Muscle of back (tissue), 3 donors: ENCODE measurements at regions not wholly inside any gene's neighbourhood (a gene's known extent, or its start where the extent isn't known, plus 50 kb on each side); places are given as distances from the start of the nearest gene placed in this dataset.
A peak's percentile ranks its signal among the peaks of the same experiment; 100 is the strongest.

Experiments used
- DNase-seq, 3 donors: peaks; one replicate each; pipeline versions ENCODE4 v3.0.0 to v3.0.0-alpha.2; 2013

DNA sequence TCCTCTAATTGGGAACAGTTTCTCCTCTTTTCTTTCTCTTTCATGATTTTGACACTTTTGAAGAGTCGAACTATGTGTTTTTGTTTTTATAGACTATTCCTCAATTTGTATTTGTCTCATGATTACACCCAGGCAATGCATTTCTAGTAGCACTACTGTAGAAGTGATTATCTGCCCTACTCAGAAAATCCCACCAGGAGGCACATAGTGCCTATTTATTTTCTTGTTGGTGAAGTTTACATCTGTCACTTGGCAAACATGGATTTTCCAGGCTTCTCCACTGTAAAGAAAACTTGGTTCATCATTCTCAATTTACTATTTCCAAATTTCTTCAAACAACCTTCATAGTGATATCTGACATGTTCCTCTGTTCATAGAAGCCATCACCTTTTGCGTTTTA lies 893.9 kb downstream of the CCSER2 start:
- DNase-seq = peak in 2 of 3 donors; percentile 9 to 25

DNA sequence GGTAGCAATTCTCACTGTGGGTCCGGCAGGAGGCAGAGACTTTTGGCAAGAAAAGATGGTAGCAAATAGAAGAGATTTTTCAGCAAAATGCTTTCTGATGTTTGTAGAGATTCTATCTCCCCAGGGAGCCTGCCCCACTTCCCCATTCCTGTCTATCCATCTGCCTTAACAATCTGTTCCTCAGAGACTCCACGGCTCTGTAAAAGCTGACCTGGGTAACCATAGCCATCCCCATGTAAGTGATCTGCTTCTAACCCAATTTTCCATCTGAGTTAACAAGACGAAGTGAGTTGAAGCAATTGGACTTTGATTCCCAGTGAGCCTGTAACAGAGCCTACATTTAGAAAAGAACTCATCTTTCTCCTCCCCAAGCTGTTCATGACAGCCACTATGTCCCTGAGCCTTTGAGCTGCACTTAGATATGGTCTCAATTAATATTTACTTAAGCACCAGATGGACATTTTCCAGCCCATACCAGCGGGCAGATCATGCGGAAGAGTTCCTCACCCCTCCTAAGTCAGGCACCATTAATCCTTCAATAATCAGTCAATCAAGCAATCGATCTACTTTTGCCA lies 896.1 kb downstream of the CCSER2 start:
- no peak for DNase-seq

DNA sequence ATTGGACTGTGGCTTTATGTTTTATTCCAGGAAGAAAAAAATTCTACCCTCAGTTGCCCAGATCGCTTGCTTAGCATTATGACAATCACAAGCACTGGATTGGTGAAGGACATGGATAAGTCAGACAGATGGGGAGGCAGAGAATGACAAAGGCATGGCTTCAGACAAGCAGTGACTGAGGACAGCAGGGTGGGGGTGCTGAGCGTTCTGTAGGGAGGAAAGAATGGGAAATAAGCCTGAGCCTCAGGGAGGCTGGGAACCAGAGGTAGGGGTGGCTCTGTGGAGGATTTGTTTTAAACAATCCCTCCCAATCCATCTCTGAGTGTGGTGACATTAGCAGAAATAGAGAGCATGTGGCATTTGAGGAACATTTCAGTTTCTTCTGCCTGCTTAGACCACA lies 896.9 kb downstream of the CCSER2 start:
- no peak for DNase-seq

DNA sequence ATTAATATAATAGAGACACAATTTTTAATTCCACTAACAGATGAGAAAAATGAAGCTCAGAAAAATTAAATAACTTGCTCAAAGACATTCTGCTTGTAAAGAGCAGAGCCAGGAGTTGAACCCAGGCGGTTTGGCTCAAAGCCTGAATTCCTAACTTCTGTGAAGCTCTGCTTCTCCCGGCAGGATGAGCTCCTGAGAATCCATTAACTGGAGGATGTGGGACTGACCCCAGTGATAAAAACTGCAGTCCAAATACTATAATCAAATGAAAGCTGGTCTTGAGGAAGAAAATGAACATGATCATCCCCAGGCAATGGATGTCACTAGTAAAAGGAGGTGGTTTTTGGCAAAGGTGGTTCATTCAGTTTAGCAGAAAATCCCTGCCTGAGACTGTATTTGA lies 898.2 kb downstream of the CCSER2 start:
- DNase-seq = no peak

DNA sequence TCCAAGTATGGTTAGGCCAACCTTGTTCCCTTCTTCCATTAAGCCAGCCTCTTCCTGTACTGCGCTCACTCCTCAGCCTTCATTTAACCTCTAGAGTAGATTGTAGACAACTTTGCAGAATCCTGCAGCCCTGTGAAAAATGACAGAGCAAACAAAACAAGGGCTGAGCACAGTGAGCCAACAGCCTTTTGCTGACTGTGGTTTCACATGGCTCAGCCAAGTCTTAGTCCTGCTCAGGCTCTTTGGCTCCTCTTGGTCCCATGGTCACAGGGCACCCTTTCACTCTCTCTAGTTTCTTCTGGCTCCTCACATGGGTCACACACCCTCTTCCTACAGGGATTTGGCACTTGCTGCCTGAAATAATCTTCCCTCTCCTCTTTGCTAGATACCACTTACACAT lies 900.3 kb downstream of the CCSER2 start:
- DNase-seq = no peak

DNA sequence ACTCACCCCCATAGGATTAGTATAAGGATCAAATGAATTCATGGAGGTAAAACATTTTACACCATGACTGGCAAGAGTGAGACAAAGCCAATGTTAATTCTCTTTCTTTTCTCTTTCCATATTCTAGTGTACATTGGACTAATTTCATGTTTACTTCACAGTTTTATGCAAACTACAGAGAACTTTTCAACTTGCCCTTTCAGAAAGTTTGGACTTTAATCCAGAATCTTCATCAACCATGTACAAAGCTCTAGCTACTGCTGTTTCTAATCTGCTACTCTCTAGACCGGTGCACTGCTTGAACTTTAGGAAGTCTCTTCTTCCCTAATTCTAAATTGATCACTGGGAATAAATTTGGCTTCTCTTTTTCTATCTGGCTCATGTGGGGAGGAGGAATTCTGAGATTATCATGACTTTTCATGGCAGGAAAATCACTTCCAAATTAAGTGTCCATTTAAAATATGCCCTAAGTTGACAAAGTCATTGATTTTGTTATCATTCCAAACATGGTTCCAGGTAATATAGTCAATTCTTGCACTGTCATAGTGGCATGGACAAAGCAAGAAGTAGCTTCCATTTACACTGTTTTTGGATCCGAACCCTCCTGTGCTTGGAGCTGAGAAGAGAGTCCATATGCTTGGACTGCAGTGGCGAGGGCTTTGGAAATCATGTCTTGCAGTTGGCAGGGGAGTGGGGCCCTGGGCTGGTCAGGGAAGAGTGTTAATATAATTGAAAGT lies 903.3 kb downstream of the CCSER2 start:
- no peak for DNase-seq

DNA sequence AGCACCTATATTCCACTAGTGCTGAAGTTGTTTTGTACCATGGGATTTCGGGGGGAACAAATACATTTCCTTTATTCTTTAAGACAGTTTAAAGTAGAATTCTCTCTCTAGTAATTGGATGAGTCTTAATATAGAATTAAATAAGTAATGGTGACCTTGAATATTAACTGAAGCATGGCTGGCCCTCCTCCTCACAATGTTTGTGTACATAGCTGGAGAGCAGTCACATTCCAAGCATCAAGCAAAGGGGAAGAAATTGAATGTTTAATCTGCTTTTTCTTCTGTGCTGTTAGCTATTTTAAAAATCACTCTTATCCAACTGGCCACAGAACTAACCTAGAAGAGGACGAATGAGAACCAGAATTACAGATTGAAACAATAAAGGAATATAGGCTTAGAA lies 906.9 kb downstream of the CCSER2 start:
- no peak for DNase-seq

DNA sequence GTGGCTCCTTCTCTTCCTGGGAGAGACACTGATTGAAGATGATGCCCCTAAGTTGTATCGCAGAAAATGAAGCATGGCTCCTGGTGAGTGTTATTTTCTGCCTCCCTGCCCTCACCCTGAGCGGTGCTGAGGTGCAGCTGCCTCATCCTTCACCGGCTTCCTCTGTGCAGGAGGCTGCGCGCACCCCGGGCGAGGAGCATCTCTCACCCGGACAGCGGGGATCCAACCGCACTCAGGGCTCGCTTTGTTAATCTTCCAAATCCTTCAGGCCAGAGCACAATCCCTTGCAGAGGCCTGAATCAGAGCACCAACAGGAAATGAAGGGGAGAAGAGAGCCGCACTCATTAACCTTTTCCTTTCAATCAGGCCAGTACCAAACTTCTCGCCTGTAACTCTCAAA lies 910.3 kb downstream of the CCSER2 start:
- DNase-seq = no peak

DNA sequence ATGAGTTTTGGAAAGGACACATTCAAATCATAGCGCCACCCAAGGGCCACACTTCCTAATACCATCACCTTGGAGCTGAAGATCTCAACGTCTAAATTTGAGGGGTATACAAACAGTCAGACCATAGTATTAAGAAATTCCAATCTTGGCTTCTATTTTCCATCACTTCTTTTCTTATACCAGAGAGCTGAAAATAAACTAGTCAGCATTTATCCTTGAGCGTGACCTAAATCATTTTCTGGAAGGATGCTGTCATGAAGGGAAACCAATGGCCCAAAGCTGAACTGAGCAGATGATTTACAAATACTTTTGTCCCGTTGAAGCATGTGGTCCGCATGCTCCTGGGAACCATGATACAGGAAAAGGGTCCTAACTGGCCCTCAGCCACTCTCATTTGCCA lies 921.9 kb downstream of the CCSER2 start:
- DNase-seq = no peak

DNA sequence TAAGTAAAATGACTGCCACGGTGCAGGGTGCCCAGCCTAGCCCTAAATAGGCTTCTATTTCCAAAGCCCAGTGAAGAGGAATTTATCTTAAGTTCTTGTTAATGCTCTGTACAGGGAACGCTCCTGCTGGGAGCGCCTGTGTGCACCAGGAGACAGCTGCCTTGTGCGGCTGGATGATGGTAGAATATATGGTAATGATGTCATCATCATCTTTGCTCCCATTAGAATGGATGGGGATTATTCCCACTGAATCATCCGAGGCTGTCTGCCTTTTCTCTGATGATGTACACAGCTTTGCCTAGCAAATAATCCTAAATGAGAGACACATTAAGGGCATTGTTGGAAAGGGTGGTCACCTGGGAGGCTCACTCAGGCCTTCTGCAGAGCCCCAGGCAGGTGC lies 928.1 kb downstream of the CCSER2 start:
- no peak for DNase-seq

DNA sequence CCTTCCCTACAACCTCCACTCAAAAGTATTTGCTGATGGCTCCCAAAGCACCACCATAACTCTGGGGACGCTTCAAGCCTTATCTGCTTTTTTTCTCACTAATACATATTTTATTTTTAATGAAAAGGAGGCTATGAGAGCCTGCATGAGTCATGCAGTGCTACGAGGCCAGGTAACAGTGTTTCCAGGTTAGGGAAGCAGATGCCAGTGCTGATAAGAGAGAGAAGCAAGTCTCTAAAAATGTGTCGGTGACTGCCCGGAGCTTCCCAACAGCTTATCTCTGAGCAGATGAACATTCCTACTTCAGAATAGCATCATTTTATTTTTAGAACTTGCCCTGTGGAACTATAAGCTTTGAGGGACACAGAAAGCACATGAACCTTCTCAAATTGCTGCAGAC lies 931.5 kb downstream of the CCSER2 start:
- no peak for DNase-seq

DNA sequence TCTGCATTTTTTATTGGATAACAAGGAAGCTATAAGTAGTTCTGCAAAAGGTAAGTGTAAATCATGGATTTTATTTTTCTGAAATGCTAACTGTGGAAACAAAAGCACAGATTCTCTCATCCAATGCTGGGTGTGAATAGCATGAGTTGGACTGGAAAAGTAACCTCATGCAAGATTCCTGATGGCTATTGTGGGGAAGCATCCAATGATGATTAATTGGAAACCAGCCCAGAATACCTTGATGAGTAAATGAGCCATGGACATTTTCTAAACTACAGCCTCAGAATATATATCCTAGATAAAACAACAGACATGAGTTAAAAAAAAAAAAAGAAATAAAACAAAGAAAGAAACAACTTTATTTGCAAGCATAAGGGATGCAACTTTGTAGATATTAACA lies 934.6 kb downstream of the CCSER2 start:
- DNase-seq = no peak

DNA sequence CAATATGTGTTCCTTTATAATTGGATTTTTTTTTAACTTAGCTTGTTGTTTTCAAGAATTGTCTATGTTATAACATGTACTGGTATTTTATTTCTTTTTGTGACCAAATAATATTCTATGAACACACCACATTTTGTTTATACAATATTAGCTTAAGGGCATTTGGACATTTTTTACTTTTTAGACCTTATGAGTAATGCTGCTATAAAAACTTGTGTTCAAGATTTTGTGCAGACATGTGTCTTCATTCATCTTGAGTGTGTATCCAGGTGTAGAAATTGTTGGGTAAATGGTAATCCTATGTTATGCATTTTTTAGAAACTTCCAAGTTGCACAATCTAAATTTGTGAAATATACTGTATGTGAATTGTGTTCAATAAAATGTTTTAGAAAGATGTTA lies 936.7 kb downstream of the CCSER2 start:
- no peak for DNase-seq

DNA sequence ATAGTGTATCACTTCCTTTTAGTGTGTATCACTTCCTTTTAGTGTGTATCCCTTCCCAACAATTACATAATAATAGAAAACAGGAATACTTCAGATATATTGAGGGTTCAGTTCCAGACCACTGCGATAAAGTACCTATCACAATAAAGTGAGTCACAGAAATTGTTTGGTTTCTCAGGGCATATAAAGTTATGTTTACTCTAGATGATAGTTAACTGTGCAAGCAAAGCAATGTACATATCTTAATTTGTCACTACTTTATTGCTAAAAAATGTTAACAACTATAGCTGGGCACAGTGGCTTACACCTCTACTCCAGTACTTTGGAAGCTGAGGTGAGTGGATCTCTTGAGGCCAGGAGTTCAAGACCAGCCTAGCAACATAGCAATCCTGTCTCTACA lies 938.4 kb downstream of the CCSER2 start:
- DNase-seq = no peak

DNA sequence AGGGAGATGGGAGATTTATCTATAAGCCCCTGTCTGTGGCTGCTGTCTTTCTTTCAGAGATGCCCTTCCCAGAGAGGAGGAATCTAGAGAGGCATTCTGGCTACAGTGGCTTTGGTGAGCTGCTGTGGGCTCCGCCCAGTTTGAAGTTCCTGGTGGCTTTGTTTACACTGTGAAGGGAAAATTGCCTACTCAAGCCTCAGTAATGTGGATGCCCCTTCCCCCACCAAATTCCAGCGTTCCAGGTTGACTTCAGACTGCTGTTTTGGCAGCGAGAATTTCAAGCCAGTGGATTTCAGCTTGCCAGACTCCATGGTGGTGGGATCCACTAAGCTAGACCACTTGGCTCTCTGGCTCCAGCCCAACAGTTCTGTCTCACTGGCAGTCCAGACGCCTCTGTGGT lies 951.6 kb downstream of the CCSER2 start:
- no peak for DNase-seq

DNA sequence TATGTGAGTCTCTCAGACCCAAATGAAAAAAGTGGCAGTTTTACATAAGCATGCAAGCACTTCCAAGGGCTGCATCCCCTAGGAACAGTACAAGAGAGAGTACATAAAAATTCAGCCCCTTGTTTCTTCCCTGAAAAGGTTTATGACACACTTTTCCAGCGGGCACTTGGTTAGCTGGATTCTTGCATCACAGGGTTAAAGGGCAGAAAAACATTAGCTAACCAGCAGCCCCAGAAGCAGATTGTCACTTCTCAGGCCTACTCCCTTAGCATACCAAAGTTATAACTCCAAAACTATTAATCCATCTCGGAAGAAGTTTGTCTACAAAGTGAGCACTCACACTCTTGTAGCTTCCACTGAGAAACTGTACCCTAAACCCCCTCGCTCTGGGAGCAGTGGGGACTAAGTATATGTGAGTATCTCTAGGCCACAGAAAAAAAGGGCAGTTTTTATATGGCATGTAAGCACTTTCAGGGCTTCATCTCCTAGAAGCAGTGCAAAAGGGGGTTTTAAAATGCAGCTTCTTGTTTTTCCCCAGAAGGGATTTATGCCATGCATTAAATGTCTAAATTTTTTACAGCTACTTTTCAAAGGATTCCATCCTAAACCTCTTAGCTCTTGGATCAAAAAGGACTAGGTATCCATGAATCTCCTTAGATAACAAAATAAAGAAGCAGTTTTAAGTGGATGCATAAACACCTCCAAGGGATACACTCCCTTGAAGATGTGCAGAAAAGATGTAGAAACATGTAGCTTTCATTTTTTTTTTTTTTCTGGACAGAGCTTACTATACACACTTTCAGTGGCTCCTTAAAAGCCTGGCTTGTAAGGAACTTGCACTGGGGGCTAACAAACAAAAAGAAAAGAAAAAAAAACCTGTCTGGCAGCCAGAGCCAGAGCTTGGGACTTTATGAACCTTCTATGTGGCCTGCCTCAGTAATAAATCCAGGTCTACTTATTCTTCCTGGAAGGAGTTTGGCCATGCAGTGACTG lies 956.7 kb downstream of the CCSER2 start:
- DNase-seq = no peak

DNA sequence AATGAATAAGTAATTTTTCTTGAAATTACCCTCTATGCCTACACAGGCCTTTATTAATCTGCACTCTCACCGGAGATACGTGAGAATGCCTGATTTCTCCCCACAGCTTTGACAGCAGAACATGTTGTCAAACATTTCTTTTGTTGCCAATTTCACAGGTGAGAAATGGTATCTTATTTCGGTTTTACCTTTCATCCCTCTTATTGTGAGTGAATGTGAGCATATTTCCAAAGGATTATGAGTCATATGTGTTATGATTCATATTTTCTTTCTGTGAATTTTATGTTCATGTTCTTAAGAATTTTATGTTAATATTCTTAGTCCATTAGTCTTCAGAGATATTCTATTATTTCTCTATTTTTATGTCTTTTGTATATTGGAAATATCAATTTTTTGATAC lies 965.1 kb downstream of the CCSER2 start:
- no peak for DNase-seq

DNA sequence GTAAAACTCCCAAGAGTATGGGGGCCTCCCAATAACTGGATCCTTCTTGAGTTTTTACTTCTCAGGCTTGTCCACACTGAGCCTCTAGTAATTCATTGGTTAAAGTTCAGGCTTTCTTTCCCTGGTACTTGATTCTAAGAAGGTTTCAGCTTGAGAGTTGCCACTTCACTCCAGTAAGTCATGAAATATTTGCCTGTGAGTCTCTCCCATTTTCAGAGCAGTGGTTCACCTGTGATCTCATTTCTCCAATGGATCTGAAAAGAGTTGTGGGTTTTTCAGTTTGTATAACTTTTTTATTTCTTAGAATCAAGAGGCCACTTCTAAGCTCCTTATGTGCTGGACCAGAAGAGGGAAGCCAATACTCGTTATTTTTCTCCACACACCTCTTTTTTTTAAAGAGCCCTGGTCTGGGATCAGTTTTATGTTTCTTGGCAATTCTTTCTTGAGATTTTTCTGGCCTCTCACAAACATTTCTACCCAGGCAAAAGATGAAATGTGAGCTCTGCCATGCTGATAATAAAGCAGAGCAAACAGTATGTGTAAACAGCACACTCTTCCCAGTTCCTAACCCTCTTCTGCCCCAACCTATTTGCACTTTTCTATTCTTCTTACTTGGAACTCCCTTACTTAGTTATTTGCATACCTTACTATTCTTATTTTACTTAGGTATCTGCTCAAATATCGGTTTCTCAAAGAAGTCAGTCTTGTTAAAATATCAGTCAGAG lies 983.4 kb downstream of the CCSER2 start:
- no peak for DNase-seq

DNA sequence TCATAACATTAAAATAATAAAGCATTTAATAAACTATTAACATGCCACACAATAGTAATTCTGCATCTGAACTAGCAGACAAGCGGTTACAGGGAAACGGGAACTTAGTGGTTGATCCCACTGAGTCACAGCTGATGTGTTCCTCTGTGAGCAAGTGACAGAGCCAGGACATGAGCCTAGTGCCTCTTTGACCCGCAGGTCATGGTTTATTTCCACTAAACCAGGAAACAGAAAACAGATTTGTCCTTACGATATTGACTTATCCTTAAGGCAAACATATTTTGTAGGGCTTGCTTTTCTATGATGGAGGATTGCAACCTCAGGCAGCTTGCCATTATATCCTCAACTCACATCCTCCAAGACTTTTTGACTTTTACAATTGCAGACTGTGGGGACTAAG lies 987.3 kb downstream of the CCSER2 start:
- DNase-seq = no peak

DNA sequence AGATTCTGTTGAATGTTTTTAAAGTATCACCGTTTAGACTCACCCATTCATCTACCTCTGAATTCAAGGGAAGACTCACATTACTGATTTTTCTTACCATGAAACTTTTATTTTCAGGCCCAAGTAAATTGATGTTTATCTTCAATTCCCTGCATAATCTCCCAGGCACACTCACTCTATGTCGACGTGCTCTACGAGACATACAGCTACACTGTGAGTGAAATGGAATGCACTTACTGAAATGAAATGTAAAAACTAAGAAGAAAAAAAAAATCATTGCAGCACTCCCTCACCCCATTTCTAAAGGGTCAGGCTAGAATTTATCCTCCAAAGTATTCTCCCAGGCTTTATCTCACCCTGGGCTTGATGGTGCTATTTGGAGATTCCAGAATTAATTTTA lies 987.9 kb downstream of the CCSER2 start:
- DNase-seq = no peak

DNA sequence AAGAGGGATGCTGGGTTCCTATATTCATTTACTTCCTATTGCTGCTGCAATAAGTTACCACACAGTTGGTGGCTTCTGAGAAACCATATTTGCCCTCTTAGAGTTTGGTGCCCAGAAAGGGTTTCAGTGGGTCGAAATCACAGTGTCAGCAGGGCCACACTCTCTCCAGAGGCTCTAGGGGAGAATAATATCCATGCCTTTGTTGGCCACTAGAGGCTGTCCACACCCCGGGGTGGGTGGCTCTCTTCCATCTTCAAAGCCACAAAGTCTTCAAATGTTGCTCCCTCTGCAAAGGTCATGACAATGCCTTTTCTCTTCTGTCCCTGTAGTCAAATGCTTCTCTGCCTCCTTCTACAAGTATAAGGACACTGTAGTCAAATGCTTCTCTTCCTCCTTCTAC lies 989.4 kb downstream of the CCSER2 start:
- no peak for DNase-seq
